ENCODE measurements at regions not wholly inside any gene's neighbourhood (a gene's known extent, or its start where the extent isn't known, plus 50 kb on each side); places are given as distances from the start of the nearest gene placed in this dataset.
A peak's percentile ranks its signal among the peaks of the same experiment; 100 is the strongest.

GRCh38 chr4:83207497-83208101 lies 77.0 kb downstream of the COQ2 start:
- Histone ChIP-seq H3K9ac (replicated peaks; ENCODE audit: extremely low read depth, insufficient read depth, low read length) (no peak overlapping the region), H3K27me3 (ENCODE audit: control insufficient read depth in 2 of 2, insufficient read depth in 2 of 2, low read length in 2 of 2) (no peaks in the 10 kb centered on the region), H3K4me3 (replicated peaks in 1 of 3; ENCODE audit: insufficient read depth in 1 of 3, low read depth in 1 of 3, low read length in 3 of 3) (no peak overlapping the region), H2AFZ (ENCODE audit: low read depth, low read length) (no peak overlapping the region), H4K20me1 (replicated peaks; ENCODE audit: control insufficient read depth, extremely low read depth, insufficient read depth, low read length) (no peaks in the 10 kb centered on the region), H3K9me1 (replicated peaks; ENCODE audit: control insufficient read depth, extremely low read depth, insufficient read depth, low read length) (no peaks in the 10 kb centered on the region), H3K4me1 (ENCODE audit: control insufficient read depth, extremely low read depth, insufficient read depth, low read length) (no peaks in the 10 kb centered on the region), H3K4me2 (ENCODE audit: insufficient read depth, low read length) (no peak overlapping the region), H3K36me3 (ENCODE audit: control insufficient read depth in 2 of 2, extremely low read depth in 1 of 2, insufficient read depth in 2 of 2, low read length in 2 of 2) (no peaks in the 10 kb centered on the region), H3K9me3 (replicated peaks; ENCODE audit: control insufficient read depth, insufficient read depth, low read length) (no peaks in the 10 kb centered on the region), H3K27ac (ENCODE audit: insufficient read depth, low read depth, low read length) (peak overlapping the region; percentile 19), H3K79me2 (ENCODE audit: control insufficient read depth, insufficient read depth, low read length) (no peaks in the 10 kb centered on the region)
- DNase-seq (ENCODE audit: low read depth, low spot score), result peak; percentile 51
- dilution Hi-C loops (cut with MboI; ENCODE audit: extremely low pct_ligation_motif_present, low sequenced_read_pairs), result no loop called here
- intact Hi-C loops (cut with micrococcal nuclease), result loop anchor here (2.0 kb wide), 1 partner anchor 45 kb away; no protein-coding TSS in a partner anchor
- ChIA-PET POLR2A (interaction anchor here (0.8 kb wide), 1 partner anchor 49 kb away, joined by 6 read pairs; no protein-coding TSS in a partner anchor), CTCF (interaction anchor here (1.0 kb wide), 1 partner anchor 133 kb away, joined by 4 read pairs; no protein-coding TSS in a partner anchor)
- TF ChIP-seq POLR2AphosphoS5 (IDR thresholded peaks at IDR 0.05; ENCODE audit: insufficient read depth, low read depth, low read length) (peak; percentile 90), FOS (IDR thresholded peaks at IDR 0.05; ENCODE audit: borderline replicate concordance, insufficient read depth, low read length) (no peak), POLR2A (IDR thresholded peaks at IDR 0.05; ENCODE audit: low read depth, low read length) (peak; percentile 64), GATA2 (IDR thresholded peaks at IDR 0.05; ENCODE audit: insufficient read depth, insufficient read length, low read depth, low read length) (peak; percentile 69)
- FAIRE-seq, result peak; percentile 63
- BruUV-seq (replicated peaks), result no TSS peak

- dilution Hi-C loops (cut with MboI; ENCODE audit: extremely low pct_ligation_motif_present, low sequenced_read_pairs), result no loop called here
- BruUV-seq (replicated peaks), result no TSS peak
- CTCF ChIA-PET, result interaction anchor here (1.3 to 1.4 kb wide), 2 partner anchors 45 to 56 kb away, joined by 3 read pairs; no protein-coding TSS in a partner anchor
Measured at GRCh38 chr4:83205760-83206159, 78.8 kb downstream of the COQ2 start.

More at GRCh38 chr4:83205760-83206159, 78.8 kb downstream of the COQ2 start:
- Histone ChIP-seq H2AFZ (ENCODE audit: low read depth, low read length) (no peak overlapping the region), H3K27ac (ENCODE audit: insufficient read depth, low read depth, low read length) (no peak overlapping the region), H4K20me1 (replicated peaks; ENCODE audit: control insufficient read depth, extremely low read depth, insufficient read depth, low read length) (no peaks in the 10 kb centered on the region), H3K4me3 (replicated peaks in 1 of 3; ENCODE audit: insufficient read depth in 1 of 3, low read depth in 1 of 3, low read length in 3 of 3) (no peak overlapping the region), H3K4me1 (ENCODE audit: control insufficient read depth, extremely low read depth, insufficient read depth, low read length) (no peaks in the 10 kb centered on the region), H3K27me3 (ENCODE audit: control insufficient read depth in 2 of 2, insufficient read depth in 2 of 2, low read length in 2 of 2) (no peaks in the 10 kb centered on the region), H3K9me1 (replicated peaks; ENCODE audit: control insufficient read depth, extremely low read depth, insufficient read depth, low read length) (no peaks in the 10 kb centered on the region), H3K9ac (replicated peaks; ENCODE audit: extremely low read depth, insufficient read depth, low read length) (no peak overlapping the region), H3K36me3 (ENCODE audit: control insufficient read depth in 2 of 2, extremely low read depth in 1 of 2, insufficient read depth in 2 of 2, low read length in 2 of 2) (no peaks in the 10 kb centered on the region), H3K4me2 (ENCODE audit: insufficient read depth, low read length) (no peak overlapping the region), H3K9me3 (replicated peaks; ENCODE audit: control insufficient read depth, insufficient read depth, low read length) (no peaks in the 10 kb centered on the region), H3K79me2 (ENCODE audit: control insufficient read depth, insufficient read depth, low read length) (no peaks in the 10 kb centered on the region)
- peak; percentile 55 for FAIRE-seq
- intact Hi-C loops (cut with micrococcal nuclease), result loop anchor here (2.0 kb wide), 1 partner anchor 47 kb away; no protein-coding TSS in a partner anchor
- TF ChIP-seq FOS (IDR thresholded peaks at IDR 0.05; ENCODE audit: borderline replicate concordance, insufficient read depth, low read length), result no peak
- TF ChIP-seq GATA2 (IDR thresholded peaks at IDR 0.05; ENCODE audit: insufficient read depth, insufficient read length, low read depth, low read length), result no peak
- no peak for TF ChIP-seq MAX (IDR thresholded peaks at IDR 0.05; ENCODE audit: insufficient read depth, insufficient read length)
- no peak for TF ChIP-seq POLR2A (IDR thresholded peaks at IDR 0.05; ENCODE audit: low read depth, low read length)
- TF ChIP-seq CTCF (IDR thresholded peaks at IDR 0.05; ENCODE audit: extremely low read depth in 1 of 2, insufficient read depth in 1 of 2, low read depth in 1 of 2, low read length in 2 of 2), result no peak
- TF ChIP-seq MYC (IDR thresholded peaks at IDR 0.05; ENCODE audit: low read depth, low read length), result no peak
- no peak for TF ChIP-seq JUN (IDR thresholded peaks at IDR 0.05; ENCODE audit: borderline replicate concordance, insufficient read depth, insufficient read length, low read depth)
- TF ChIP-seq EZH2 (IDR thresholded peaks at IDR 0.05; ENCODE audit: borderline replicate concordance, low read depth, low read length, severe bottlenecking), result no peak
- TF ChIP-seq POLR2AphosphoS5 (IDR thresholded peaks at IDR 0.05; ENCODE audit: insufficient read depth, low read depth, low read length), result no peak
- DNase-seq (ENCODE audit: low read depth, low spot score), result no peak
- POLR2A ChIA-PET, result no interaction called here
